Mucosa of descending colon (tissue), 3 donors: ENCODE measurements at regions not wholly inside any gene's neighbourhood (a gene's known extent, or its start where the extent isn't known, plus 50 kb on each side); places are given as distances from the start of the nearest gene placed in this dataset.
"Not testable (repeated sequence)": the region's sequence is repeated elsewhere in the genome, so short reads cannot be mapped to it uniquely, and the experiment has no call there.

Experiments used
- ATAC-seq: fragments of 200-7000 bp; cut with Tn5 transposase; one replicate; pipeline ENCODE4 v1.9.1; 2020; ENCODE audit warnings: mild to moderate bottlenecking, moderate library complexity
- DNase-seq, 3 donors: peaks; one replicate each; pipeline ENCODE4 v3.0.0-alpha.2; 2020
- H3K36me3 ChIP-seq: fragments of 200-600 bp; one replicate; pipeline ENCODE4 v1.8.0; 2021; ENCODE audit warnings: low read depth, mild to moderate bottlenecking
- H3K4me1 ChIP-seq: fragments of 200-600 bp; one replicate; pipeline ENCODE4 v1.8.0; 2021; ENCODE audit warnings: low read depth, mild to moderate bottlenecking
- H3K4me3 ChIP-seq: fragments of 200-600 bp; one replicate; pipeline ENCODE4 v1.8.0; 2021; ENCODE audit warnings: mild to moderate bottlenecking
- H3K9me3 ChIP-seq: fragments of 200-600 bp; one replicate; pipeline ENCODE4 v1.8.0; 2021; ENCODE audit warnings: mild to moderate bottlenecking
- CTCF ChIP-seq: fragments of 200-600 bp; IDR thresholded peaks from one replicate; pipeline ENCODE4 v1.8.0; 2022; ENCODE audit warnings: antibody characterized with exemption, mild to moderate bottlenecking
- intact Hi-C, 2 donors: fragments of 100-400 bp; cut with DNase I in 1 of 2; cut with micrococcal nuclease in 1 of 2; formaldehyde crosslinking; loops; one replicate each; pipeline versions ENCODE4 v1.11.0 to v1.11.1; 2022; cut with DNase I, micrococcal nuclease
- donor health status: DM: no; HTN: no; CAD: no; lungs with moderate emphysema.
- donor health status: DM: no; HTN: no; CAD: no.
- donor health status: DM: no; HTN: yes; CAD: no.

- Histone ChIP-seq H3K4me1 (no peaks in the 10 kb centered on the region), H3K4me3 (no peak overlapping the region), H3K36me3 (no peaks in the 10 kb centered on the region), H3K9me3 (peaks cover 77% of the 10 kb centered on the region)
- intact Hi-C loops, result no loop called here
- no peak for DNase-seq
- no peak for TF ChIP-seq CTCF
- ATAC-seq, result no peak
Measured at GRCh38 chr21:9780441-9780937, 740.9 kb upstream of the TPTE start.

GRCh38 chr21:9783587-9783986 lies 737.8 kb upstream of the TPTE start:
- H3K4me3 ChIP-seq, H3K4me1 ChIP-seq, intact Hi-C loops, DNase-seq, ATAC-seq, H3K36me3 ChIP-seq: not testable (repeated sequence)
- H3K9me3 ChIP-seq, result peaks cover 78% of the 10 kb centered on the region

- H3K4me3 ChIP-seq, DNase-seq, intact Hi-C loops, H3K4me1 ChIP-seq, H3K36me3 ChIP-seq, ATAC-seq: not testable (repeated sequence)
- peaks cover 78% of the 10 kb centered on the region for H3K9me3 ChIP-seq
Measured at GRCh38 chr21:9784201-9784600, 737.2 kb upstream of the TPTE start.

GRCh38 chr21:9786092-9786491 lies 735.3 kb upstream of the TPTE start:
- ATAC-seq, intact Hi-C loops, DNase-seq, H3K36me3 ChIP-seq, H3K4me3 ChIP-seq, H3K4me1 ChIP-seq: not testable (repeated sequence)
- peaks cover 81% of the 10 kb centered on the region for H3K9me3 ChIP-seq

GRCh38 chr21:9788281-9788680 lies 733.1 kb upstream of the TPTE start:
- ATAC-seq, H3K4me1 ChIP-seq, H3K36me3 ChIP-seq, intact Hi-C loops, H3K4me3 ChIP-seq, DNase-seq: not testable (repeated sequence)
- H3K9me3 ChIP-seq, result peaks cover 80% of the 10 kb centered on the region

- H3K4me1 ChIP-seq, H3K36me3 ChIP-seq, ATAC-seq, H3K4me3 ChIP-seq, intact Hi-C loops, DNase-seq: not testable (repeated sequence)
- H3K9me3 ChIP-seq, result peaks cover 82% of the 10 kb centered on the region
Measured at GRCh38 chr21:9790354-9790753, 731.0 kb upstream of the TPTE start.

GRCh38 chr21:9791453-9791852 lies 729.9 kb upstream of the TPTE start:
- DNase-seq, H3K4me3 ChIP-seq, ATAC-seq, intact Hi-C loops, H3K4me1 ChIP-seq, H3K36me3 ChIP-seq: not testable (repeated sequence)
- H3K9me3 ChIP-seq, result peaks cover 79% of the 10 kb centered on the region

- intact Hi-C loops, H3K4me1 ChIP-seq, ATAC-seq, H3K36me3 ChIP-seq, DNase-seq, H3K4me3 ChIP-seq: not testable (repeated sequence)
- peaks cover 51% of the 10 kb centered on the region for H3K9me3 ChIP-seq
Measured at GRCh38 chr21:9795291-9795690, 726.1 kb upstream of the TPTE start.

- DNase-seq, H3K4me3 ChIP-seq, intact Hi-C loops, ATAC-seq, H3K36me3 ChIP-seq, H3K4me1 ChIP-seq: not testable (repeated sequence)
- H3K9me3 ChIP-seq, result peaks cover 46% of the 10 kb centered on the region
Measured at GRCh38 chr21:9796293-9796692, 725.1 kb upstream of the TPTE start.

GRCh38 chr21:9807675-9808074 lies 713.7 kb upstream of the TPTE start:
- H3K36me3 ChIP-seq, H3K9me3 ChIP-seq, intact Hi-C loops, ATAC-seq, H3K4me3 ChIP-seq, H3K4me1 ChIP-seq, DNase-seq: not testable (repeated sequence)

- H3K9me3 ChIP-seq, intact Hi-C loops, ATAC-seq, DNase-seq, H3K4me1 ChIP-seq, H3K36me3 ChIP-seq, H3K4me3 ChIP-seq: not testable (repeated sequence)
Measured at GRCh38 chr21:9811223-9812004, 710.0 kb upstream of the TPTE start.

GRCh38 chr21:9812507-9812906 lies 708.9 kb upstream of the TPTE start:
- H3K4me3 ChIP-seq, H3K36me3 ChIP-seq, H3K4me1 ChIP-seq, ATAC-seq, DNase-seq, intact Hi-C loops: not testable (repeated sequence)
- peaks cover 11% of the 10 kb centered on the region for H3K9me3 ChIP-seq

GRCh38 chr21:9813894-9814814 lies 707.2 kb upstream of the TPTE start:
- H3K36me3 ChIP-seq, ATAC-seq, DNase-seq, H3K4me3 ChIP-seq, H3K4me1 ChIP-seq, intact Hi-C loops: not testable (repeated sequence)
- peaks cover 15% of the 10 kb centered on the region for H3K9me3 ChIP-seq
